ENCODE measurements at regions not wholly inside any gene's neighbourhood (a gene's known extent, or its start where the extent isn't known, plus 50 kb on each side); places are given as distances from the start of the nearest gene placed in this dataset.

GRCh38 chr19:30135797-30136196, 193.8 kb downstream of the URI1 start:
- TF ChIP-seq PML (IDR thresholded peaks at IDR 0.05; ENCODE audit: low read length) (no peak), TCF12 (IDR thresholded peaks at IDR 0.05; ENCODE audit: low read depth, low read length) (no peak), NR2F1 (conservative IDR thresholded peaks at IDR 0.05) (no peak), PKNOX1 (IDR thresholded peaks at IDR 0.05) (no peak), POLR2A (IDR thresholded peaks at IDR 0.05; ENCODE audit: low read depth, low read length) (no peak), POLR2AphosphoS5 (IDR thresholded peaks at IDR 0.05; ENCODE audit: low read length) (no peak), GABPA (IDR thresholded peaks at IDR 0.05; ENCODE audit: low read depth) (no peak), ZBTB33 (IDR thresholded peaks at IDR 0.05) (no peak), NR2C2 (IDR thresholded peaks at IDR 0.05; ENCODE audit: borderline replicate concordance, control insufficient read depth, insufficient read length, low read depth) (no peak), BCL3 (IDR thresholded peaks at IDR 0.05; ENCODE audit: borderline replicate concordance, insufficient read depth, low read depth, low read length, poor library complexity, severe bottlenecking) (no peak), ZNF207 (IDR thresholded peaks at IDR 0.05; ENCODE audit: borderline replicate concordance) (no peak), CBX3 (IDR thresholded peaks at IDR 0.05; ENCODE audit: borderline replicate concordance, low read depth) (no peak)
